GM18873 (cell line): ENCODE measurements at regions not wholly inside any gene's neighbourhood (a gene's known extent, or its start where the extent isn't known, plus 50 kb on each side); places are given as distances from the start of the nearest gene placed in this dataset.

Experiments used
- ATAC-seq: cut with Tn5 transposase; IDR thresholded peaks from one replicate; pipeline ENCODE4 v1.9.1; 2021; ENCODE audit warnings: mild to moderate bottlenecking, moderate library complexity, moderate number of reproducible peaks; ENCODE audit not compliant: unreplicated experiment, low FRiP score

DNA sequence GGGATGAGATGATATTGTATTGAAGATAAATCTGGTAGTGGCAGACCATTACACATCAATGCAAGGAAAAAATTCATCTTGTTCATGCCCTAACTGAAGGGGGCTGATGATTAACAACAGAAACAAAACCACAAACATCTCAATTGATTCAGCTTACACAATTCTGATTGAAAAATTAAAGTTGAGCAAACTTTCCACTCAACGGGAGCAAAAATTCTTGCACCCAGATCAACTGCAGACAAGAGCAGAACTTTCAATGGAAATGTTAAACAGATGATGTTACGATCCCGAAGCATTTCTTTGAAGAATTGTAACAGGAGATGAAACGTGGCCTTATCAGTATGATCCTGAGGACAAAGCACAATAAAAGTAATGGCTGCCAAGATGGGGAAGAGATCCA lies 172.4 kb upstream of the SOX5 start:
- no peak for ATAC-seq

DNA sequence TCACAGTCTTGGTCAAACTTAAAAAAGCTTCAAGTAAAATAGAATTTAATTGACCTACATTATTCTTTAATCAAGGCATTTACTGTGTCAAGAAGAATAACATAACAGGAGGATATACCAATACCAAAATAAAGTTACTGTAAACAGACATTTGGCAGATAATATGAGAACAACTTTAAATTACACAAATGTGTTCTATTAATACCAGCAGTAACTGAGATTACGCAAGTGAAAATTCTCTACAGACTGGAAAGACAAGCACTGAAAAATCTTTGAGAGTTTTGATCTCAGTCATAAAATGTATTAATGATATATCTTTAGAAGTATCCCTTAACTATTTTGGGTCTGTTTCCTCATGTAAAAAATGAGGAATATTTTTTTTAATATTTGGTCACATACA lies 169.2 kb upstream of the SOX5 start:
- ATAC-seq = no peak

- no peak for ATAC-seq
These were observed 167.1 kb upstream of the SOX5 start for GRCh38 chr12:24116548-24116947.

DNA sequence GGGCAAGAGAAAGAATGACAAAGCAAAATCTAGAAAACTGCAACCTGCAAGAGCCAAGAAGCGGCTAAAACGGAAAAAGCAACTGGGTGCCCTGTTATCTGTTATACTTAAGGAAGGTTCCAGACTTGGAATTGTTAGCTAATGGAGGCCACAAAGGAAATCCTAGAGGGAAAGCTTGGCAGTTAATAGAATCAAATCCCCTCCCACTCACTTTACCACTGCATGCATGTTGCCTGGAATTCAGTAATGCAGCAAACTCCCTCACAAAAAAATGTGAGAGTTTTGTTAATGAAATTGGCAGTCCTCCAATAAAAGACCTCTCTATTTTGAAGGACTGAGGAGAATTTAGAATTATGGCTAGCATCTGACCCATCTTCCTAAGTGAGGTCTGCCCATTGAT lies 164.2 kb upstream of the SOX5 start:
- ATAC-seq = no peak

DNA sequence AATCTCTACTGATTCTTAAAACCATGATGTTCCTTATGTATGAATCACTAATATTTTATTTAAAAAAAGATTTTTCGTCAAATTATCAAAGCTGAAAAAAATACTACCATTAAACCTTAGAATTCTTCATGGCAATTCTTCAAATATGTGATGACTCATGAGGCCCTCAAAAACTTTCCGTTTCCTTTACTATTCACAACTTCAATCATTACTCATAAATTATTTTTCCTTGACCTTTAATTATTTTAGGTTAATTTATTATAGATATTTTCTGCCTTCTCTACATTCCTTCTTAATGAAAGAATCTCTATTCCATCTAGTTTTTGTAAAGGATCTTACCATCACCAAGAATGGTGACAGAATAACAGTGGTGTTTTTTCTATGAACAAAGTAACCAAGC lies 162.1 kb upstream of the SOX5 start:
- no peak for ATAC-seq

GRCh38 chr12:24111086-24111485 lies 161.6 kb upstream of the SOX5 start:
- ATAC-seq = no peak

DNA sequence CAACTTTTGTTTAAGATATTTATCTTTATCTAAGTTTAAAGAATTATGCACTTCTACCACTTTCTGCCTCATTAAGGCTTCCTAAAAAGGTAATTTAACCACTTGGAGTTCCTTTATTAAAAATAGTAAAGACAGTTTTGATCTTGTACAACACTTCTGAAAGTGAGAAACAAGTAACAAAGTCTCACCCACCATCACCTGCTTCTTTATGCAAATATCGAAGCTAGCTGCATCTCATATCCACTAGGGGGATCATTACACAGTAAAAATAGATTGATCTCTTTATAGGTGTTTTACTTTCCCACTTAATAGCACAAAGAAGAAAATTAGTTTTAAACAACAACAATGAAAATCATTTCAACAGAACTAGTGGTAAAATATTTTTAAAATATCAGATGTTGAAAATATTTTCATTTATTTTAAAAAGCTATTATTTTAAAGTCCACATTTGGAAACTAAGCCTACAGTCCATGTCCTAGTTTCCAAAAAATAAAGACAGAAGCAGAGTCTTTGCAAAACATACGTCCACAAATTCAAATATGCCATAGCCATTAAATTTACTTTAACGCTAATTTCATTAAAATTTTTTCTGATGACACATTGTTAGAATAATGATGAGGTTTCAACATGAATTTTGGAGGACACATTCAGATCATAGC lies 160.0 kb upstream of the SOX5 start:
- ATAC-seq = peak; percentile 91

GRCh38 chr12:24102676-24103075 lies 153.2 kb upstream of the SOX5 start:
- ATAC-seq = no peak

- no peak for ATAC-seq
These were observed 150.1 kb upstream of the SOX5 start for GRCh38 chr12:24099576-24099975.

- no peak for ATAC-seq
These were observed 145.8 kb upstream of the SOX5 start for GRCh38 chr12:24095245-24095644.

GRCh38 chr12:24089510-24089890 lies 140.0 kb upstream of the SOX5 start:
- no peak for ATAC-seq

DNA sequence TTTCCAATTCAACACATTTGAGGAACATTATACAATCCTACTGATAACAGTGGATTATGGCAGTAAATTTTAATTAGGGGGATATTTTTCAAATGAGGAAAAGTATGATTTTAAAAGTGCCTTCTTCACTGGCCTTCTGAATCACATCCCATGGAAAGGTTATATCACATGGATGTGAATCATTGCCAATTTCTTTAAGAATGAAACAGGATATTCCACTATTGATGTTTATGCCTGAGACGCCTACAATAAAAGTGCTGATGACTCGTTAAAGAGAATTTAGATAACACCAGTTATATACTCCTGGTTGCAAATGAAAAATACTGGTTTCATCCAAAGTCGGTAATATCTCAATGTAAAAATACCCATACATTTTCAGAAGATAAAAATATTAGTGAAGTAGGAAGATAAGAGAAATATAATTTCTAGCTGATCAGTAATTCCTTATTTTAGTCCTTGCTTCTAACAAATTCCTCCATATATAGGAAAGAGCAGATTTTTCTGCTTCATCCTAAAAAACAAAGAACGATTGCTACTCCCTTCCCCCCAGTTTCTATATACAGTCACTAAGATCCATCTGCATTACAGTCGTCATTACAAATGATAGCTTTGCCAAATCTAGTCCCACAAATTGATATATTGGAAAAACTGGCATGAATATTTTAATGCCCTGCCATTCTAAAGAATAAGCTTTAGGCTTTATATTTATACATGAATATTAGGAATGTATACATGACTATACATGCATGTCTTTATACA lies 139.5 kb upstream of the SOX5 start:
- ATAC-seq = no peak

DNA sequence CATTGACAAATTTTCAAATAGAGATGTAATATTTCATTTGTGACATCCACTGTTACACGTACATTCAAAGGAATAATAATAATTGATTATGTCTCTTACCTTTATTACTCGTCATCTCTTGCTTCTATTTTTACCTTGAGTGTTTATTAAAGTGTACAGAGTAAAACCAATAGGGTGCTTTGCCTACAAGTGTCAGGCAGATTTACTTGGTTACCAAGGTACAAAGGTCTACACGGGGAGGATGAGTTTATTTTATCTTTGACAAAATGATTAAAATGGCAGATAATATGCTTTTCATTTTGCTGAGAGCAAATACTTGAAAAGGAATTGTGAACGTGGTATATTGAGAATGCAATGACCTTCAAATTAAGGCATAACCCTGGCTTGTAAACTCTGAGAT lies 137.8 kb upstream of the SOX5 start:
- ATAC-seq = no peak

DNA sequence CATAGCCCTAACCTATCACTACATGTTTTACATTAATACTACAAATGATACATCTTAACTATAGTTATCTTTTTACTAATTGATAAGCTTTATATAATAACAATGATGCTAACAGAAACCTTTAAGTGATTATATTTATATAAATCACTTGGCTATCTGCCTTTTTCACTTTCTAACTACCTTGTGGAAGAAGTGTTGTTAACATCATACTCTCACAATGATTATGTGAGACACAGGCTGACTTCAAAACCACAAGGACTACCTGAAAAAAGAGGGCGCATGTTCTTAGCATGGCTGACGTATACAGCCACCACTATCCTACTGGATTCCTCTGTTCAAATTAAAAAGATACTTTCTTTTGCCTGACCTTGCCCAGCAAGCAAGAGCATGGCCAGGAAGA lies 135.3 kb upstream of the SOX5 start:
- no peak for ATAC-seq

- ATAC-seq = no peak
These were observed 134.4 kb upstream of the SOX5 start for GRCh38 chr12:24083838-24084237.

DNA sequence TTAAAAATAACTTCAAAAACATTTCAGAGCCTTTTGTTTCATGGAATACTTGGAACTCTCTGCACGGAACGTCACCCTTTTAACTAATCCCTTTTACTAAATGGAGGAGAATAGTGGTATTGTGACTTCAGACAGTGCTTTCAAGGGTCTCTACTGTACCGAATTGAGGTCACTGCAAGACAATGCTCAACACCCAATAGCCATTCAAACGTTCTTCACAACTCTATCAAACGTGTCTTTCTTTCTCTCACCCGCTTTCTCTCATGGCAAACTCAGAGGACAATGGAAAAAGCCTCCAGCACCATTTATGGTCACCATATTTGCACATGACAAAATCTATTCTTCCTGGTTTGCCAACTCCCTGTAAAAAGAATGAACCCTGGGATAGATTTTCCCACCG lies 132.1 kb upstream of the SOX5 start:
- ATAC-seq = no peak

DNA sequence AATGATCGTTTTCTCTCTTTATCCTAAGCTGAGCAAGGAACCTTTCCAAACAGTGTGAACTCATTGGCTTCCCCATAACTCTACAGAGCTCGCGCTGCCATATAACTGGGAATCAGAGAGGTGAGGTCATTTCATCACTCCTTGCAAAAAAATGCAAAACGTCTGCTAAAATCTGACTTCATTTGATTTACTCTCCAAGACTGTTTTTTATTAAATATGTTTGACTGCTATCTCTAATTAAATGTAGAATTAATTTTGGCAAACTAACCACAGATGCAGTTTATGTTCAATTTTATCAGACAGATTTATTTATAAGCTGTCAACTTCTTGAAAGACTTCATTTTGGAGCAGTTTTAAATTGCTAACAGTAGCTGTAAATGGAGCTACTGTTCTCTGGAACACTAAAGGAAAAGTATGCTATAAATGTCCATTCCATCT lies 131.6 kb upstream of the SOX5 start:
- no peak for ATAC-seq

DNA sequence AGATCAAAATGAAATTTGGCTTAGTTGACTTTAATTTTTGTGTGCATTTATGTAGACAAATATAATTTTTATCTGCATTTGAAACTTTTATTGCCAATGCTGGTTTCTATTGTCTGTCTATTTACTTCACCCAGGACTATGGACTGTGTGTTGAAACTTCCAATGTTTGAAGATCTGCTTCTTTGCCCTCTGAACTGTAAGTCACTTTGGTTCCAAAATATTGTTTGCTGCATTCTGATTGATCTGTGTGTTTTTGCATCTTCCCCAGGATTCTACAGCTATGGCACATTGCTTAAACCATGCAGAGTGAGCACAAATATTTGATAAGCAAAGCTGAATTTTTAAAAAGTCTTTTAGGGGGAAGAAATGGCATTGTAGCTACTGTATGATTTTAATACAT lies 131.0 kb upstream of the SOX5 start:
- ATAC-seq = no peak

- no peak for ATAC-seq
These were observed 129.6 kb upstream of the SOX5 start for GRCh38 chr12:24079083-24079482.

DNA sequence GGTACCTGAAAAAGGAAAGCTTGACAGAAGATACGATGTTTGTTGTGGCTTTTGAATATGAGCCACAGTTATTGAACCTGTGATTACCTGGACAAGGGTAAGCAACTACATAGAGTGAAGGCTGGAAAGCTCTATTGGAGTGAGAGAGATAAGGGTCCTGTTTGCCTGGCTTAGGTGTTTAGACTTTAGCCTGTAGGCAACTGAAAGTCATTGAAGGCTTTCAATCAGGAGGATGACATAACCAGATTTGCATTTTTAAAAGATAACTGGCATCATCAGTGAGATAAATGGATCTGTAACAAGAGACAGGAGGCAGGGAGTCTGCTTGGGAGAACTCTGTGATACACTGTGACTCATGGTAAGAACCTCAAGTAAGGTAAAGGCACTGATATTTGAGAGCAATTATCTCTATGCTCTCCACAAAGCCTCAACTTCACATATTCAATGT lies 128.9 kb upstream of the SOX5 start:
- ATAC-seq = no peak

- ATAC-seq = no peak
These were observed 127.7 kb upstream of the SOX5 start for GRCh38 chr12:24077161-24077560.

GRCh38 chr12:24075650-24076049 lies 126.2 kb upstream of the SOX5 start:
- no peak for ATAC-seq
